SK-N-MC (cell line): ENCODE measurements at regions not wholly inside any gene's neighbourhood (a gene's known extent, or its start where the extent isn't known, plus 50 kb on each side); places are given as distances from the start of the nearest gene placed in this dataset.

Experiments
- EZH2 ChIP-seq: fragments of 200-600 bp; sonication (generic); IDR thresholded peaks from one replicate; pipeline ENCODE4 v1.6.1; 2017; ENCODE audit warnings: antibody characterized with exemption
- POLR2AphosphoS5 ChIP-seq: IDR thresholded peaks from 2 replicates; pipeline ENCODE4 v1.6.1; 2012; ENCODE audit warnings: mild to moderate bottlenecking, low read depth, low read length, borderline replicate concordance

DNA sequence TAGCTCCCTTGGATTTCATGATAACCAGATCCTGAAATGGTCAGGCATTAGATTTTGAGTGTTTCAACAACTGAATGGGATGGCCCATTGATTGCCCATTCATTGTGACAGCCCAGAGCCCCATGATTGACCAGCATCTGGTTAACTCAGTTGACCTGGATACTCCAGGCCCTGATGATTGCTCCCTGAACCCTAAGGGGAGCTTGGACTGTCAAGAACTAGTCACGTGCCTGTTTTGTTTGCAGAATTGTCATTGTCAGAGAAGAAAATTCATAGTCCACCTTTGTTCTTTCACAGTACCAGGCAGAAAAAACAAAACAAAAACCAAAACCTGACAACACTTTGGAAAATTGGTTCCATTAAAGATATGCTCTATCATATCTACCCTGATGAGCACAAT lies 241.3 kb upstream of the ONECUT1 start:
- TF ChIP-seq POLR2AphosphoS5 (no peak), EZH2 (no peak)
